ENCODE measurements at regions not wholly inside any gene's neighbourhood (a gene's known extent, or its start where the extent isn't known, plus 50 kb on each side); places are given as distances from the start of the nearest gene placed in this dataset.

GRCh38 chr6:126181173-126181741 is 158.7 kb upstream of the CENPW start:
- Mint-ChIP-seq H3K4me3 (ENCODE audit: unreplicated experiment) (no peak overlapping the region), H3K27ac (ENCODE audit: unreplicated experiment) (peak overlapping the region; percentile 89), H3K27me3 (ENCODE audit: low read depth, unreplicated experiment) (no peaks in the 10 kb centered on the region), H3K9me3 (ENCODE audit: unreplicated experiment) (peaks cover 3% of the 10 kb centered on the region), H3K4me1 (ENCODE audit: low read depth, unreplicated experiment) (peaks cover 15% of the 10 kb centered on the region), H3K36me3 (ENCODE audit: low read depth, unreplicated experiment) (no peaks in the 10 kb centered on the region)
- Histone ChIP-seq H3K4me1 (ENCODE audit: insufficient read depth, low read length) (peaks cover 15% of the 10 kb centered on the region), H3K9me3 (ENCODE audit: insufficient read depth, low read depth, low read length) (no peaks in the 10 kb centered on the region), H3K4me2 (ENCODE audit: low read length) (no peak overlapping the region), H3K27me3 (ENCODE audit: insufficient read depth, low read length) (no peaks in the 10 kb centered on the region), H4K20me1 (ENCODE audit: insufficient read depth, low read length) (no peaks in the 10 kb centered on the region), H3K4me3 (ENCODE audit: insufficient read depth, low read depth, low read length) (no peak overlapping the region), H3K36me3 (ENCODE audit: insufficient read depth, low read length) (no peaks in the 10 kb centered on the region), H3K9ac (ENCODE audit: low read length) (no peak overlapping the region), H3K27ac (ENCODE audit: low read depth, low read length) (no peak overlapping the region), H2AFZ (ENCODE audit: low read depth, low read length) (no peak overlapping the region), H3K79me2 (ENCODE audit: insufficient read depth, low read length) (no peaks in the 10 kb centered on the region)
- FAIRE-seq (no peak), DNase-seq (ENCODE audit: low read depth) (no peak)
- no peak for TF ChIP-seq EZH2 (IDR thresholded peaks at IDR 0.05; ENCODE audit: insufficient read depth, low read length)
- no peak for TF ChIP-seq CTCF (IDR thresholded peaks at IDR 0.05; ENCODE audit: insufficient read depth, low read depth, low read length)

- no peak overlapping the region for H3K27ac Mint-ChIP-seq (ENCODE audit: unreplicated experiment)
- Histone ChIP-seq H3K27ac (ENCODE audit: low read depth, low read length) (no peak overlapping the region), H2AFZ (ENCODE audit: low read depth, low read length) (no peak overlapping the region), H3K4me2 (ENCODE audit: low read length) (no peak overlapping the region), H3K4me3 (ENCODE audit: insufficient read depth, low read depth, low read length) (no peak overlapping the region), H3K36me3 (ENCODE audit: insufficient read depth, low read length) (no peaks in the 10 kb centered on the region), H3K4me1 (ENCODE audit: insufficient read depth, low read length) (peaks cover 15% of the 10 kb centered on the region), H3K79me2 (ENCODE audit: insufficient read depth, low read length) (no peaks in the 10 kb centered on the region), H3K9ac (ENCODE audit: low read length) (no peak overlapping the region), H4K20me1 (ENCODE audit: insufficient read depth, low read length) (no peaks in the 10 kb centered on the region), H3K27me3 (ENCODE audit: insufficient read depth, low read length) (no peaks in the 10 kb centered on the region), H3K9me3 (ENCODE audit: insufficient read depth, low read depth, low read length) (no peaks in the 10 kb centered on the region)
- H3K4me3 Mint-ChIP-seq (ENCODE audit: unreplicated experiment): no peak overlapping the region
- H3K36me3 Mint-ChIP-seq (ENCODE audit: low read depth, unreplicated experiment): no peaks in the 10 kb centered on the region
- FAIRE-seq (no peak), DNase-seq (ENCODE audit: low read depth) (no peak)
- TF ChIP-seq CTCF (IDR thresholded peaks at IDR 0.05; ENCODE audit: insufficient read depth, low read depth, low read length) (no peak), EZH2 (IDR thresholded peaks at IDR 0.05; ENCODE audit: insufficient read depth, low read length) (no peak)
- no peaks in the 10 kb centered on the region for H3K27me3 Mint-ChIP-seq (ENCODE audit: low read depth, unreplicated experiment)
- H3K9me3 Mint-ChIP-seq (ENCODE audit: unreplicated experiment): peaks cover 3% of the 10 kb centered on the region
- H3K4me1 Mint-ChIP-seq (ENCODE audit: low read depth, unreplicated experiment): peaks cover 15% of the 10 kb centered on the region
Measured at GRCh38 chr6:126181890-126182289, 158.0 kb upstream of the CENPW start.

GRCh38 chr6:126182650-126183311 is 157.1 kb upstream of the CENPW start:
- Mint-ChIP-seq H3K36me3 (ENCODE audit: low read depth, unreplicated experiment) (no peaks in the 10 kb centered on the region), H3K27me3 (ENCODE audit: low read depth, unreplicated experiment) (no peaks in the 10 kb centered on the region), H3K9me3 (ENCODE audit: unreplicated experiment) (peaks cover 3% of the 10 kb centered on the region), H3K4me1 (ENCODE audit: low read depth, unreplicated experiment) (peaks cover 15% of the 10 kb centered on the region), H3K4me3 (ENCODE audit: unreplicated experiment) (no peak overlapping the region), H3K27ac (ENCODE audit: unreplicated experiment) (peak overlapping the region; percentile 75)
- no peak for TF ChIP-seq CTCF (IDR thresholded peaks at IDR 0.05; ENCODE audit: insufficient read depth, low read depth, low read length)
- TF ChIP-seq EZH2 (IDR thresholded peaks at IDR 0.05; ENCODE audit: insufficient read depth, low read length): no peak
- no peaks in the 10 kb centered on the region for H4K20me1 ChIP-seq (ENCODE audit: insufficient read depth, low read length)
- H3K9me3 ChIP-seq (ENCODE audit: insufficient read depth, low read depth, low read length): no peaks in the 10 kb centered on the region
- H3K27me3 ChIP-seq (ENCODE audit: insufficient read depth, low read length): no peaks in the 10 kb centered on the region
- H3K27ac ChIP-seq (ENCODE audit: low read depth, low read length): no peak overlapping the region
- DNase-seq (ENCODE audit: low read depth) (peak; percentile 84), FAIRE-seq (no peak)
- no peak overlapping the region for H2AFZ ChIP-seq (ENCODE audit: low read depth, low read length)
- no peak overlapping the region for H3K4me2 ChIP-seq (ENCODE audit: low read length)
- no peak overlapping the region for H3K9ac ChIP-seq (ENCODE audit: low read length)
- H3K4me3 ChIP-seq (ENCODE audit: insufficient read depth, low read depth, low read length): no peak overlapping the region
- H3K4me1 ChIP-seq (ENCODE audit: insufficient read depth, low read length): peaks cover 15% of the 10 kb centered on the region
- H3K36me3 ChIP-seq (ENCODE audit: insufficient read depth, low read length): no peaks in the 10 kb centered on the region
- H3K79me2 ChIP-seq (ENCODE audit: insufficient read depth, low read length): no peaks in the 10 kb centered on the region
